Chondrocyte (in vitro differentiated cells): ENCODE measurements at regions not wholly inside any gene's neighbourhood (a gene's known extent, or its start where the extent isn't known, plus 50 kb on each side); places are given as distances from the start of the nearest gene placed in this dataset.

Experiments
- DNase-seq: peaks from one replicate; pipeline ENCODE4 v3.0.0; 2021; ENCODE audit warnings: mixed read lengths, low spot score
- H3K27ac Mint-ChIP-seq: one replicate; pipeline ENCODE4 v1.8.0; 2021; ENCODE audit warnings: mild to moderate bottlenecking, moderate library complexity, mixed read lengths; ENCODE audit not compliant: unreplicated experiment
- H3K27me3 Mint-ChIP-seq: 2 replicates; pipeline ENCODE4 v1.8.0; 2021; ENCODE audit warnings: low read depth, mixed read lengths
- H3K36me3 Mint-ChIP-seq: 2 replicates; pipeline ENCODE4 v1.8.0; 2021; ENCODE audit warnings: low read depth, mixed read lengths
- H3K4me1 Mint-ChIP-seq: 2 replicates; pipeline ENCODE4 v1.8.0; 2021; ENCODE audit warnings: low read depth, mild to moderate bottlenecking, mixed read lengths
- H3K4me3 Mint-ChIP-seq: one replicate; pipeline ENCODE4 v1.8.0; 2021; ENCODE audit warnings: mild to moderate bottlenecking, moderate library complexity, mixed read lengths; ENCODE audit not compliant: unreplicated experiment
- H3K9me3 Mint-ChIP-seq: 2 replicates; pipeline ENCODE4 v1.8.0; 2021; ENCODE audit warnings: low read depth, mixed read lengths
- CTCF ChIP-seq: fragments of 200-600 bp; sonication (generic); IDR thresholded peaks from 2 replicates; pipeline ENCODE4 v1.5.0; 2021; ENCODE audit warnings: antibody characterized with exemption, mild to moderate bottlenecking, moderate library complexity

GRCh38 chr3:159030886-159031679 is 229.2 kb downstream of the MFSD1 start:
- Mint-ChIP-seq H3K4me1 (no peaks in the 10 kb centered on the region), H3K9me3 (peaks cover 11% of the 10 kb centered on the region), H3K27me3 (peaks cover 7% of the 10 kb centered on the region), H3K4me3 (no peak overlapping the region), H3K36me3 (no peaks in the 10 kb centered on the region), H3K27ac (no peak overlapping the region)
- TF ChIP-seq CTCF, result no peak
- DNase-seq, result no peak

- no peaks in the 10 kb centered on the region for H3K36me3 Mint-ChIP-seq
- H3K9me3 Mint-ChIP-seq, result peaks cover 11% of the 10 kb centered on the region
- H3K27me3 Mint-ChIP-seq, result peaks cover 9% of the 10 kb centered on the region
- TF ChIP-seq CTCF, result no peak
- H3K4me3 Mint-ChIP-seq, result no peak overlapping the region
- no peak overlapping the region for H3K27ac Mint-ChIP-seq
- DNase-seq, result no peak
- H3K4me1 Mint-ChIP-seq, result no peaks in the 10 kb centered on the region
Observed at GRCh38 chr3:159032311-159032710, 230.5 kb downstream of the MFSD1 start.

- Mint-ChIP-seq H3K4me3 (no peak overlapping the region), H3K27me3 (peaks cover 28% of the 10 kb centered on the region), H3K27ac (no peak overlapping the region), H3K9me3 (peaks cover 13% of the 10 kb centered on the region), H3K4me1 (no peaks in the 10 kb centered on the region), H3K36me3 (no peaks in the 10 kb centered on the region)
- no peak for TF ChIP-seq CTCF
- no peak for DNase-seq
Observed at GRCh38 chr3:159038405-159038804, 236.6 kb downstream of the MFSD1 start.

GRCh38 chr3:159039286-159039685 is 237.4 kb downstream of the MFSD1 start:
- no peak for TF ChIP-seq CTCF
- no peaks in the 10 kb centered on the region for H3K36me3 Mint-ChIP-seq
- H3K27ac Mint-ChIP-seq, result no peak overlapping the region
- H3K4me3 Mint-ChIP-seq, result no peak overlapping the region
- DNase-seq, result no peak
- peaks cover 10% of the 10 kb centered on the region for H3K9me3 Mint-ChIP-seq
- peaks cover 30% of the 10 kb centered on the region for H3K27me3 Mint-ChIP-seq
- H3K4me1 Mint-ChIP-seq, result no peaks in the 10 kb centered on the region

- Mint-ChIP-seq H3K27ac (no peak overlapping the region), H3K27me3 (peaks cover 29% of the 10 kb centered on the region), H3K4me3 (no peak overlapping the region), H3K4me1 (no peaks in the 10 kb centered on the region), H3K9me3 (no peaks in the 10 kb centered on the region), H3K36me3 (no peaks in the 10 kb centered on the region)
- TF ChIP-seq CTCF, result no peak
- DNase-seq, result no peak
Observed at GRCh38 chr3:159045279-159045885, 243.5 kb downstream of the MFSD1 start.
